ENCODE measurements at regions not wholly inside any gene's neighbourhood (a gene's known extent, or its start where the extent isn't known, plus 50 kb on each side); places are given as distances from the start of the nearest gene placed in this dataset.

- no peak for TF ChIP-seq SMC3 (conservative IDR thresholded peaks at IDR 0.05; ENCODE audit: poor library complexity)
- no peak for TF ChIP-seq MXI1 (conservative IDR thresholded peaks at IDR 0.05; ENCODE audit: poor library complexity, severe bottlenecking)
- no peak for TF ChIP-seq EP300 (conservative IDR thresholded peaks at IDR 0.05; ENCODE audit: poor library complexity, severe bottlenecking)
- TF ChIP-seq RAD21 (conservative IDR thresholded peaks at IDR 0.05) = no peak
- no peak for TF ChIP-seq CTCF (IDR thresholded peaks at IDR 0.05; ENCODE audit: poor library complexity, severe bottlenecking)
- no peak for TF ChIP-seq EZH2 (IDR thresholded peaks at IDR 0.05; ENCODE audit: borderline replicate concordance, insufficient read depth, low read length, poor library complexity, severe bottlenecking)
- TF ChIP-seq REST (IDR thresholded peaks at IDR 0.05; ENCODE audit: borderline replicate concordance) = no peak
- no peak for TF ChIP-seq TAF1 (IDR thresholded peaks at IDR 0.05; ENCODE audit: low read depth)
- TF ChIP-seq POLR2AphosphoS5 (IDR thresholded peaks at IDR 0.05) = no peak
Observed at GRCh38 chr3:105006164-105006563, 360.5 kb upstream of the ALCAM start.
